NCI-H345 treated with DMSO at 0.1 percent for 48 hours (cell line): ENCODE measurements at regions not wholly inside any gene's neighbourhood (a gene's known extent, or its start where the extent isn't known, plus 50 kb on each side); places are given as distances from the start of the nearest gene placed in this dataset.
A peak's percentile ranks its signal among the peaks of the same experiment; 100 is the strongest.
"Not testable (repeated sequence)": the region's sequence is repeated elsewhere in the genome, so short reads cannot be mapped to it uniquely, and the experiment has no call there.

Experiments used
- DNase-seq: peaks from one replicate; lab custom pipeline; 2025; ENCODE audit not compliant: unreplicated experiment; lab: John Stamatoyannopoulos, UW

GRCh38 chr4:138113819-138114400 lies 128.2 kb downstream of the SLC7A11 start:
- DNase-seq: no peak

GRCh38 chr4:138112890-138113289 lies 129.3 kb downstream of the SLC7A11 start:
- DNase-seq: not testable (repeated sequence)

- no peak for DNase-seq
Observed at GRCh38 chr4:138112389-138112788, 129.8 kb downstream of the SLC7A11 start.

- DNase-seq: no peak
Observed at GRCh38 chr4:138111462-138112000, 130.6 kb downstream of the SLC7A11 start.

DNA sequence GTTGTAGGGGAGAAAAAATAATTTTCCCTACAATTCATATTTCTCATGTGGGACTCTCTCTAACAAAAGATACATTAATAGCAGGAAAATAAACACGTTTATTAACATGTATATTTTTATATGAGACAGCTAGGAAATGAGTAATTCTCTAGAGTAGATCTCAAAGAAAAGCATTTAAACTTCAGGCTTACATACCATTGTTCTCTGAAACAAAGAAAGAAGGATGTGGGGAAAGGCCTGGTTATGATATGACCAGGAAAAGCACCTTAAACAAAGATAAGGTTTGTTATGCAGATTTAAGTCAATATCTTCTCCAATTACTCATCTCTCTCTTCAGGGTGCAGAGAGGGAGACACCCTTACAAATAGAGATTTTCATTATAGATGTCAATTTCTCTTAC lies 131.3 kb downstream of the SLC7A11 start:
- no peak for DNase-seq

- DNase-seq: no peak
Observed at GRCh38 chr4:138107023-138107422, 135.1 kb downstream of the SLC7A11 start.

- DNase-seq: no peak
Observed at GRCh38 chr4:138105331-138105730, 136.8 kb downstream of the SLC7A11 start.

- no peak for DNase-seq
Observed at GRCh38 chr4:138104284-138104680, 137.9 kb downstream of the SLC7A11 start.

- no peak for DNase-seq
Observed at GRCh38 chr4:138103597-138104283, 138.4 kb downstream of the SLC7A11 start.

GRCh38 chr4:138099385-138099784 lies 142.8 kb downstream of the SLC7A11 start:
- no peak for DNase-seq

DNA sequence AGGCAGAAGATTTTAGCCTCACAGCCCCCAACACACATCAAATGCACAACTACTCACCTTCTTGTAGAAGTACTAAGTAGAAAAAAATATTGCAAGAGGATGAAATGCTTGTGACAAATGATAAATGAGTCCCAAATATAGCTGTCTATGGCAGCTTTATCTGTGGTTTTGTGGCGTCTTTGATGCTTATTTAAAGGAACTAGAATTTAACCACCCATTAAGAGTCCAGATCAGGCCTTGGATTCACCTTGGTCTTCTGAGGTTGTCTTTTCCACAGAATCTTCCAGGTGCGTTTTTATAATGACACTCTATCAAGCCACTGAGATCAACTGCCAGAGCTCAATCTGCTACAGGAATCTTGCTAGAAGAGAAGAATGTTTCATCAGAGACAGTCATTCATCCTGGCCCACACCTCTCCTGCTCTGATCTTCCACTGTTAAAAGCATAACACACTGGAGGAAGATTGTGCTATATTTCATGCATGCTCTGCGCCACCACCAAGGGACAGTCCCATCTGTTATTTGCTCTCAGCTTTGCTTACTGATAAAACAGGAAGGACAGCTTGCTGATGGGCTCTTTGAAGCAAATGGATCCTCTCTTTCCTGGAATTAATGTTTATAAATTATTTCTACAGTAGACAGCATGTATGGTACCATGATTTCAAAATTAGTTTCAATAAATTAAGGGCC lies 144.1 kb downstream of the SLC7A11 start:
- DNase-seq: no peak

DNA sequence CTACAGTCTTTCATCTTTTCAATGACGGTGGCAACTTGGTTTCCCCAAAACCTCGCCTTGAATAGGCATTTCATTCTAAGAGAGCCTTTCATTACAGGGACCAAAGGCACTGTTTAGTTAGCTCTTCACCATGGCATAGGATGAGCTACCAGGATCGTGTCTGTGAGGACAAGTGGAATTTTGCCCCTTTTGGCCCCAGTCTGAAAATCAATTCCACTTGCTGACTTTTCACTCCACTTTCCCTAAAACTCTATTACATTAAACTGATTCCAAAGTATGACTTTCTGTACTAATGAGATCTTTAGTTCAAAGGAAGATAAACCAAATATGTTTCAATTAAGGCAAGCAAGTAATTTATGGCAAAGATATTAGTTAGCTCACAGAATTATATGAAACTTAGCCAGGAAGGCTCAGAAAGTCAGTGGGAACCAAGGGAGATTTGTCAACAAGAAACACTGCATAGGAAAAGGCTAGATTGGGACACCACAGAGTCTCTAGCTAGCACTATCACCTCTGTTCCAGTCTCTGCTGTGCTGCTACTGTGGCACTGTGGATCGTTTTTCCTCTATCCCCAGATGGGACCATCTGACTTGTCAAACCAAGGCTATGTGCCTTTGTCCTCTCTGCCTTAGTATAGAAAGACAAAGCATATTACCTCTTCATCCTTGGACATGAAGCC lies 145.6 kb downstream of the SLC7A11 start:
- DNase-seq: no peak

DNA sequence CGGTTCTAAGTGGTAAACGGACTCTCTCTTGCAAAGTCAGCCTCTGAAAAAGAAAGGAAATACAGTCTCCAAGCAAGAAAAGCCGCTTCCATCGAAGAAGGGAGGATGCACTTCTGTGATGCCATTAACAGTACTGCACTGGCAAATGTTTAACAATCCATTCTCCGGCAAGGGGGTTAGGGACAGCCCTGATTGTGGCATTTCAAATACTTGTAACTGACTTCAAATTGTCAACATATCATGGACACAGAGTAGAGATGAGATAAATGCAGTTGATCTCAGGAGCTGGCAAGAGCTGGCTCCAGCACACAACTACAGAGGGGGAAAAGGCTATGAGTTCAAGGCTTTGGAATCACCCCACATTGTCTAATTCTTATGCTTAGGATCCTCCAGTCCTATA lies 146.8 kb downstream of the SLC7A11 start:
- no peak for DNase-seq

- DNase-seq: no peak
Observed at GRCh38 chr4:138092060-138092459, 150.1 kb downstream of the SLC7A11 start.

DNA sequence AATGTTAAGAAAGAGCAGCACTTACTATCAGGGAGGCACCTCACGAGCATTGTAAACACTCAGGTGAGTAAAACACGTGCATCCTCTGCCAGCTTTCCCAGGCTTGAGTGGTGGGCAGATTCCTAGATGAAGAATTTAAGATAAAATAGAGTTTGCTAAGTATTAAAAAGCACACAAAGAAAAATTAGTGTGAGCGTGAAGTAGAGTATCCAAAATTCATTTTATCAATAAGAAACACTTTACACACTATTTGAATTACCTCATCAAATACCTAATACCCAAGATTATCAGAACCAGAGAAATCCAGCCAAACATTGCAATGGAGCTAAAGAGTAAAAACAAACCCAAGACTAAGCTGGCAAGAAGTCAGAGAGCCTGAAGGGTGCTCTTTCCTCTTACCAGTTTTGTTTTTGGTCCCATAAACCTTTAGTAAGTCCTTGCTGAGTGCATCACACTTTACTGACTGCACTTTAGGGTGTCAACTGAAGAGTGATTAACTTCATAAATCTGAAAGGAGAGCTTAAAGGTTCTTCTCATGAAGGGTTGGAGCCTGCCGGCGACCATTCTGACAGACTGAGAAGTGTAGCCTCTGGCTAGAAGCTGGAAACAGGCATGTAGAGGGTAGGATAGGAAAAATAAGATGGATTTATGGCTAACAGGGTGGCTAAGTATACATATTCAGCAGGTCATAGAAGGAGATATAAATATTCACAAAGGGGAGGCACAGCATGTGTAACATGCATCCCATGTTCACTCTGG lies 151.1 kb downstream of the SLC7A11 start:
- no peak for DNase-seq

DNA sequence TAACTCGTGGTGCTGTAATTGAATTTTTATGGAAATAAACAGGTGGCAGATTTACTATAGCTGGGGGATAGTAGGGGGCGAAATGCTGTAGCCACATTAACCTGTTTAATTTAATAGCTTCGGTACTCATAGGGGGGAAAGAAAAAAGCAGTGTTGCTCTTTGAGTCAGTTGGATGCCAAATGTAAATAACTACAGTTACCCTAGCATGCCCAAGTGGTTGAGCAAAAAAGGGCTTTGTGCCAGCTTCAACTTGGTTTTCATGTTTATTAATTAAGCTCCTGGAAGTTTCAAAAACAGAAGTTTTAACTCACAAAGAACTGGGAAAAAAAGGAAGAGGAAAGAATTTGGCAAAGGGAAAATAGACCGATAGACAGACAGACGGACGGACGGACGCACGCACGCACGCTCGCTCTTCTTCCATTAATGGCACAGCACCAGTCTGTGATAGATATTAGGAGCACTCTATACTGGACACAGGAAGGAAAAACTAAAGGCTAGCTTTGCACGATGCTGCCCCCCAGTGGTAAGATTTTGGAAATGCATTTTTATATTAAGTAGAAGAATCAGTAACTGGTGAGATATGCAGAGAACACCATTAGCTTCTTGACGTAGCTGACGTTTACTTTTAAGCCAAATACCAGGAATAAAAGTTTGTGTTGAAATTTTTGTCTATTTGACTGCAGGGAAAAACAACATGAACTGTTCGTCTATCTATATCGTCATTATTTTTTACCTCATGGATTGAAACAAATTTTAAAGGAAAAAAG lies 151.8 kb downstream of the SLC7A11 start:
- DNase-seq: peak; percentile 72

- DNase-seq: no peak
Observed at GRCh38 chr4:138088449-138089208, 153.5 kb downstream of the SLC7A11 start.

GRCh38 chr4:138087066-138087719 lies 155.0 kb downstream of the SLC7A11 start:
- no peak for DNase-seq

DNA sequence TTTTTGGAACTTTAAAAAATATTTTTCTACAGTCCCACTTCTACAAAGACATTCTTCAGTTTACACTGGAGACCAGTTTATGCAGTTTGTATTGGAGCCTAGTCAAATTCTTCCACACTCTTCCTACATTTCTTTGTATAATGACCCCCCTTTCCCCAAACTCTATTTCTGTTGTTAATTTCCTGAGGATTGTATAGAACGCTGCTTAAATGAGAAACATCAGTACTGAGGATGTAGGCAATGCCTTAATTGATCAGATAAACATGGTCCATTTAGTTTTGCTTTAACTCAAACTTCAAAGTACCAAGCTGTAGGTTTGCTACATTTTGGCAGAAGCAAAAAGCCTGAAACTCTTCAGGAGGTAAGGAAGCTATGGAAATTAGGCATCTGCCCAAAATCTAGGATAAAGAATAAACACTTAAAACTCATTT lies 155.5 kb downstream of the SLC7A11 start:
- DNase-seq: no peak
